ENCODE measurements at regions not wholly inside any gene's neighbourhood (a gene's known extent, or its start where the extent isn't known, plus 50 kb on each side); places are given as distances from the start of the nearest gene placed in this dataset.

GRCh38 chr2:67802291-67802690 is 260.5 kb downstream of the C1D start:
- TF ChIP-seq CTCF (IDR thresholded peaks at IDR 0.05) (no peak), POLR2A (IDR thresholded peaks at IDR 0.05) (no peak)

Data from body of pancreas (tissue), 4 donors.